Small intestine (tissue), 7 donors: ENCODE measurements at regions not wholly inside any gene's neighbourhood (a gene's known extent, or its start where the extent isn't known, plus 50 kb on each side); places are given as distances from the start of the nearest gene placed in this dataset.

Experiments used
- DNase-seq, 2 donors: peaks; one replicate each; pipeline versions ENCODE4 v3.0.0 to v3.0.0-alpha.2; 2013
- FAIRE-seq: peaks from 2 replicates; lab custom pipeline; 2012; peaks lifted over from hg19 to GRCh38; lab: Jason Lieb, UNC
- H3K27ac ChIP-seq, 3 donors: one replicate each; pipeline ENCODE4 v1.5.1; 2013; ENCODE audit warnings: low read length in 2 of 3, mild to moderate bottlenecking in 2 of 3, control low read depth in 1 of 3, inconsistent platforms in 1 of 3, low read depth in 1 of 3, moderate library complexity in 1 of 3
- H3K27me3 ChIP-seq, 3 donors: one replicate each; pipeline ENCODE4 v1.6.1; 2013; ENCODE audit warnings: low read length in 3 of 3, inconsistent platforms in 1 of 3; ENCODE audit not compliant: control insufficient read depth in 3 of 3, insufficient read depth in 3 of 3
- H3K36me3 ChIP-seq, 3 donors: one replicate each; pipeline ENCODE4 v1.6.1; 2013; ENCODE audit warnings: low read length in 3 of 3, inconsistent platforms in 1 of 3, low read depth in 1 of 3, mild to moderate bottlenecking in 1 of 3, moderate library complexity in 1 of 3; ENCODE audit not compliant: control insufficient read depth in 3 of 3, insufficient read depth in 2 of 3
- H3K4me1 ChIP-seq, 3 donors: one replicate each; pipeline ENCODE4 v1.6.1; 2013; ENCODE audit warnings: low read length in 2 of 3, inconsistent platforms in 1 of 3, low read depth in 1 of 3, mild to moderate bottlenecking in 1 of 3, moderate library complexity in 1 of 3; ENCODE audit not compliant: control insufficient read depth in 3 of 3, insufficient read depth in 2 of 3
- H3K4me3 ChIP-seq, 3 donors: one replicate each; pipeline ENCODE4 v1.5.1; 2013; ENCODE audit warnings: low read length in 3 of 3, control low read depth in 1 of 3, inconsistent platforms in 1 of 3, low read depth in 1 of 3, mild to moderate bottlenecking in 1 of 3, moderate library complexity in 1 of 3
- H3K9me3 ChIP-seq, 2 donors: one replicate each; pipeline ENCODE4 v1.6.1; 2013; ENCODE audit warnings: low read depth in 1 of 2, low read length in 1 of 2; ENCODE audit not compliant: control insufficient read depth in 2 of 2, insufficient read depth in 1 of 2
- WGBS, 3 donors: extraction: QIAGEN DNeasy Blood & Tissue Kit; methylation state at CpG; one replicate each; pipeline ENCODE4 v1.1.7; 2013; 5-methylcytosine and 5-hydroxymethylcytosine counted together
- donor health status: healthy with polysubstance abuse.
- donor health status: control.
- donor health status: control.
- donor health status: Bipolar disorder and iron deficiency.
- donor health status: healthy.

DNA sequence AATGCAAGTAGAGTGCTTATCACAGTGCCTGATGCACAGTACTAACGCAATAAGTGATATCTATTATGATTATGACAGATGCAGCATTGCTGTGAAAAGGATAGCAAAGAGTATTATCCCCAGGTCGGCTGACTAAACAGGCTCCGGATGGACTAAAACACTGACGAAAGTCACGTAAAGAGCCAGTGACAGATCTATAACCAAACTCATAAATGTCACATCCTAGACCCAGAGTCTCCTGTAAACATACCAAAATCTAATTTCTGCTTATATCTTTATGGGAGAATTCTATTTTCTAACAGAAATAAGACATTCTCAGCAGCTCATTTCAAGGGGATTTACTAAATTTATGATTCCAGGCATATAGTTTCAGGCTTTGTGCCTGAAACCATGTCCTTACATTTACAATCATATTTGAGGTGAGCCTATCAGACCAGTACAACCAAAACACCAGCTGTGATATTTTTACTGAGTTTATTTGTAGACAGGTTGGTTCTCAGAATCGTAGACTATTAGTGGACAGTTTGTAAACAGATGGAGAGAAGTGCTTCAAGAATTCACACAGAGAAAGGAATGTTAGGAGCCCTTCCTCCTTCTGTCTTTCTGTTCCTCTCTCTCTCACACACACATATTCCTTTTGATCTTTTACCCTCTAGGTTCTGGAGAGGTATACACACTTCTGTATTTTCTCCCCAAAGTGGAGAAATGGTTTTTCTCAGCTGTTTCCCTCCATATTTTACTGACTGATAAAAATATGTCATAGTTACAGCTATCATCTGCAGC is 52.4 kb upstream of the WDR26 start:
- no peaks in the 10 kb centered on the region for H3K4me1 ChIP-seq
- WGBS, 3 donors = 73 to 77% (median 75%) methylated on average over 6 of the region's 6 CpGs
- H3K36me3 ChIP-seq = no peaks in the 10 kb centered on the region
- H3K9me3 ChIP-seq = peaks cover 0 to 8% of the 10 kb centered on the region in 2 donors
- H3K27me3 ChIP-seq = no peaks in the 10 kb centered on the region
- no peak overlapping the region for H3K27ac ChIP-seq
- FAIRE-seq (no peak), DNase-seq (no peak)
- no peak overlapping the region for H3K4me3 ChIP-seq

DNA sequence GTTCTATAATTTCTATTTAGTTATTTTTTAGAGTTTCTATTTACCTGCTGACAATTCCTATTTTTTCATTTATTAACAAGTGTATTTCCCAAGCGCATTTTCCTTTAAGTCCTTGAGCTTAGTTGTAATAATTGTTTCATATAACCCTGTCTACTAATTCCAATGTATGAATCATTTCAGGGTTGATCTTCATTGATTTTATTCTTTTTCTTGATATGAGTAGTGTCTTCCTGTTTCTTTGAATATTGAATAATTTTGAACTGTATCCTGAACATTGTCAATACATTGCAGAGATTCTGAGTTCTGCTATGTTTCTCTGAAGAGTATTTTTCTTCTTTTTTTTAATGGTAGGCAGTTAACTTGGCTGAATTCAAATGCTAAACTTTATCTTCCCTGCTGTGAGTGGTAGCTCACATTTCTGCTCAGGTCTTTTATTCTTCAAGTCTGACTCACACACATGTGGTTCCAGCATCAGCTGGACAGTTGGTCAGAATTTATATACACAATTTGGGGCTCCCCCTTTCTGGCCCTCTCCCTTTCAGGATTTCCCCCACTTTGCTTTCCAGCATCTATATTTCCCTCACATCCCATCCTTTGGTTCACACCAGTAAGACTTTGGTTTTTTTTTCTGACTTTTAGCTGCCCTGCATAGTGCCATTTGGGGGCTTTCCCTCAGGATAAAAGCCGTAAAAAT is 54.4 kb upstream of the WDR26 start:
- WGBS, 3 donors = 90 to 99% (median 90%) methylated on average over 2 of the region's 2 CpGs
- FAIRE-seq = no peak

DNA sequence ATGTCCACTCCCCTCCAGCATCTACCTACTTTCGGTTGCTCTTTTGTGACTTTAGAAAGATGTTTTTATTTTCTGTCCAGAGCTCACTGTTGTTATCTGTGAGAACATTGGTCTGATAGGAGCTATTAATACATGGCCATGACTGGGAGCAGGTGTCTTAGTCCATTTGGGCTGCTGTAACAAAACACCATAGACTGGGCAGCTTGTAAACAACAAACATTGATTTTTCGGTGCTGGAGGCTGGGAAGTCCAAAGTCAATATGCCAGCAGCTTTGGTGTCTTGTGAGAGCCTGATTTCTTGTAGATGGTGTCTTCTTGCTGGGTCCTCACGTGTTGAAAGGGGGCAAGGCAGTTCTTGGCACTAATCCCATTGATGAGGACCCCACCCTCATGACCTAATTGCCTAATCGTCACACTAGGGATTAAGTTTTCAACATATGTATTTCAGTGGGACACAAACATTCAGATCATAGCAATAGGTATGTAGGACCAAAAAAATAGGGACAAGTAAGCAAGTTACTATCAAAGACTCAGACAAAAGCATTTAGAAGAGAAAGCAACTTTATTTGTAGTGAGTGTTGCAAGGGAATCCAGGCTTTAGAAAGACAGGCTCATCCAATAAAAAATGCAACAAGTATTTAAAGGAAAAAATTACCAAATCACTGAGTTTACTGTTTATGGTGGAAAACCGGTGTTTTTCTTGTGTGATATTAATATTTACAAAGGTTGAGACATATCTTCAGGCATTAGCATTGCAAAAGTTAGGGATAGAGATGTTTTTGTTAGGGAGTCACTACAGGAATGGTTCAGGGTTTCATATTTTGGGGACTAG is 55.2 kb upstream of the WDR26 start:
- Histone ChIP-seq H3K4me1 (peaks cover 0 to 4% (median 0%) of the 10 kb centered on the region in 3 donors), H3K36me3 (no peaks in the 10 kb centered on the region), H3K9me3 (peaks cover 0 to 8% of the 10 kb centered on the region in 2 donors), H3K27ac (no peak overlapping the region), H3K27me3 (no peaks in the 10 kb centered on the region), H3K4me3 (no peak overlapping the region)
- no peak for FAIRE-seq
- no peak for DNase-seq
- 62 to 75% (median 69%) methylated on average over 5 of the region's 5 CpGs for WGBS, 3 donors

More for the DNA sequence above, 54.4 kb upstream of the WDR26 start:
- no peak for DNase-seq
- no peaks in the 10 kb centered on the region for H3K36me3 ChIP-seq
- no peak overlapping the region for H3K4me3 ChIP-seq
- peaks cover 0 to 8% of the 10 kb centered on the region in 2 donors for H3K9me3 ChIP-seq
- H3K27ac ChIP-seq = no peak overlapping the region
- H3K4me1 ChIP-seq = peaks cover 0 to 4% (median 0%) of the 10 kb centered on the region in 3 donors
- H3K27me3 ChIP-seq = no peaks in the 10 kb centered on the region

DNA sequence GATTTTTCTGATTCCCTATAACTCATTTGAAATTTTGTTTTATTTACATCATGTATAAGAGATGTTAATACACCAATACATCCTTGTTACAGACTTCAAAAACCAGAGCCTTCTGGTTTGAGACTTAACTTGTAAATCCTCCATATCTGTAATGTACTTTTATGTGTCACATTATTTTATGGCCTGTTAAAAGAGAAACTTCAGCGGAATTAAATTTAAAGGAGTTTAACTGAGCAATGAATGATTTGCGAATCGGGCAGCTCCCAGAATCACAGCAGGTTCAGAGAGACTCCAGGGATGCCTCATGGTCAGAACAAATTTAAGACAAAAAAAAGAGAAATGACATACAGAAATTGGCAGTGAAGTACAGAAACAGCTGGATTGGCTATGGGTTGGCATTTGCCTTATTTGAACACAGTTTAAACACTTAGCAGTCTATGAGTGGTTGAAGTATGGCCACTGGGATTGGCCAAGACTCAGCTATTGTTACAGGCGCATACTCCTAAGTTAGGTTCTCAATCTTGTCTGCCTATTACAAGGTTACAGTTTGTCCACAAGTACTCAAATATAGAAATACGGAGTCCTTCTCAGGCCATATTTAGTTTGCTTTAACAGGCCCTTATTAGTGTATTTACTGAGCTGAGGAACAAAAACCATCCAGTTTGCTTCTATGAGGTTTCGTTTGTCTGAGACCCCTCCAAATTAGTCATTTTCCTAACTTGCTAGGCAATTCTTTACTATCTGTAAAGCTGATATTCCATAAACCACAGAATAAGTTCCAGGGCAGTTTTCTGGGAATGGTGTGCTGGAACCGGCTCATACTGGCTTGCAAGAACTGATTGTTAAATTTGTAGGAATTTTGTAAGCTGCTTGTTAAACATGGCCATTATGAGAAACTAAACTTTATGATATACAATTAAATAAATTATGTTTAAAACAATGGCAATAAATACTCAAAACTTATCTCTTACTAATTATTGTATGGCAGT is 56.2 kb upstream of the WDR26 start:
- Histone ChIP-seq H3K36me3 (no peaks in the 10 kb centered on the region), H3K4me1 (peaks cover 0 to 4% (median 0%) of the 10 kb centered on the region in 3 donors), H3K27me3 (no peaks in the 10 kb centered on the region), H3K9me3 (peaks cover 0 to 8% of the 10 kb centered on the region in 2 donors), H3K27ac (no peak overlapping the region), H3K4me3 (no peak overlapping the region)
- no peak for DNase-seq
- FAIRE-seq = no peak
- 90 to 95% (median 94%) methylated on average over 7 of the region's 7 CpGs for WGBS, 3 donors

DNA sequence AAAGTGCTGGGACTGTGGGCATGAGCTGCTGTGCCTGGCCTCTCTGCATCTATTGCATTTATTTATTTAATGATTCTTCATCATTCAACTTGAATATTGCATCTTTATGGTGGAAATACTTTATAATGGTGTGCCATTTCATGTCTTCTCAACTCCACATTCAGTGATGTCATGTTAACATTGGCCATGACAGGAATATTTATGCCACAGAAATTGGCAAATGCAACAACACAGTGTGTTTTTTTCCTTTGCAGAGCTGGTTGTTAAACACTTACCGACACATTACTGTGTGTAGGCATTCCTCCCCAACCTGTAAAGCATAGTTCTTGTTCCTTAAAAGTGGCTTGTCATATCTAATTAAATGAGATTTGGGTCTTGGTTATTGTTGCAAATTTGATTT is 57.4 kb upstream of the WDR26 start:
- no peak for FAIRE-seq
- H3K4me1 ChIP-seq = peaks cover 0 to 4% (median 0%) of the 10 kb centered on the region in 3 donors
- no peaks in the 10 kb centered on the region for H3K27me3 ChIP-seq
- 81 to 88% (median 86%) methylated on average over 1 of the region's 1 CpG for WGBS, 3 donors
- peaks cover 0 to 8% of the 10 kb centered on the region in 2 donors for H3K9me3 ChIP-seq
- H3K4me3 ChIP-seq = no peak overlapping the region
- DNase-seq = no peak
- H3K27ac ChIP-seq = no peak overlapping the region
- no peaks in the 10 kb centered on the region for H3K36me3 ChIP-seq

DNA sequence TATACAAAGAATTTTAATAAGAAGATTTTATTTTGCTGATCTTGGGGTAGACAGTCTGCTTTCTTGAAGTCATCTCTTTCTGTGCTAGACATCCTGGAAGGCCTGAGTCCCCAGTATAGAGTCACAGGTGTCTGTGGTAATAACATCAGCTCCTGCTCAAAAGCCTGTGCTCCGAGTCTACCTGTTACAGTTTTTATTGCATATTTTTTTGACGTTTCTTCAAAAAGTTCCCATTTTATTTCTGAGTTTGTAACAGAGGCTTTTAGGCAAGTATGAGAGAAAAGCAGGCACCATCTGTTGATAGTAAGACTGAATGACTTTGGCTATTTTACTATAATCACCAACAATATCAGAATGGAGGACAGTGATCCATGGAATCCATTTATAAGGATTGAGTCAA is 58.0 kb upstream of the WDR26 start:
- Histone ChIP-seq H3K4me3 (no peak overlapping the region), H3K4me1 (peaks cover 0 to 4% (median 0%) of the 10 kb centered on the region in 3 donors), H3K27ac (no peak overlapping the region), H3K36me3 (no peaks in the 10 kb centered on the region), H3K27me3 (no peaks in the 10 kb centered on the region), H3K9me3 (peaks cover 0 to 8% of the 10 kb centered on the region in 2 donors)
- WGBS, 3 donors = 82 to 85% (median 84%) methylated on average over 2 of the region's 2 CpGs
- no peak for DNase-seq
- FAIRE-seq = no peak

DNA sequence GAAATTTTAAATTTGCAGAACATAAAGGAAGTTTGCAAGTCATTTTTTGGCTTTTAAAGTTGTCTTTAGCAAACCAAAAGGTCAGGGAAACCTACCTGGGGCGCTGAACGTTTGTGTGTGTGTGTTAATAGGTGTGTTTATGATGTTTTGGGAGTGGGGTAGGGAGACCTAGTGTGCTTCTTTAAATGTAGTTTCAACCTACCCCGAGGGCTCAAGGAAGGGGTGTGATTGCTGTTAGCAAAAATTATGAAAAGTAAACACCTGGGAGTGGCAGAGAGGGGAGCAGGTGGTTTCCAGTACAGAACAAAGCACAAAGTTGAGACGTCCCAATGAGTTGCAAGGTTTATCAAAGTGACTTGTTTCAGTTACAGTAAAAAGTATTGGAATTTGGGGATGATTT is 58.7 kb upstream of the WDR26 start:
- H3K36me3 ChIP-seq = no peaks in the 10 kb centered on the region
- no peak for DNase-seq
- H3K4me3 ChIP-seq = no peak overlapping the region
- H3K4me1 ChIP-seq = peaks cover 0 to 7% (median 2%) of the 10 kb centered on the region in 3 donors
- WGBS, 3 donors = 25 to 43% (median 42%) methylated on average over 4 of the region's 4 CpGs
- FAIRE-seq = no peak
- no peak overlapping the region for H3K27ac ChIP-seq
- no peaks in the 10 kb centered on the region for H3K27me3 ChIP-seq
- H3K9me3 ChIP-seq = peaks cover 0 to 8% of the 10 kb centered on the region in 2 donors
